ENCODE measurements at regions not wholly inside any gene's neighbourhood (a gene's known extent, or its start where the extent isn't known, plus 50 kb on each side); places are given as distances from the start of the nearest gene placed in this dataset.

GRCh38 chr7:68050627-68051026 is 1054.0 kb downstream of the TYW1 start:
- no peak for TF ChIP-seq CTCF (IDR thresholded peaks at IDR 0.05; ENCODE audit: low read depth, low read length)
- no peak for TF ChIP-seq EZH2phosphoT487 (IDR thresholded peaks at IDR 0.05; ENCODE audit: low read depth)

Measured in OCI-LY3 (cell line).